IMR-90 (cell line): ENCODE measurements at regions not wholly inside any gene's neighbourhood (a gene's known extent, or its start where the extent isn't known, plus 50 kb on each side); places are given as distances from the start of the nearest gene placed in this dataset.

Source experiments
- ATAC-seq: fragments of 200-7000 bp; cut with Tn5 transposase; 2 replicates; pipeline ENCODE4 v1.9.1; 2020; ENCODE audit warnings: low read depth, mild to moderate bottlenecking, moderate library complexity
- BruUV-seq: library from RNA; stranded (reverse); fragments of 400-500 nt; replicated peaks from 2 replicates; lab custom pipeline; 2021; lab: Mats Ljungman, UMichigan
- CTCF ChIA-PET: fragments of 300-600 bp; formaldehyde crosslinking; extraction: SDS; loops from one replicate; lab custom pipeline; 2021; ENCODE audit warnings: antibody characterized with exemption; lab: Yijun Ruan, JAX
- POLR2A ChIA-PET: fragments of 300-600 bp; sonication (Branson Sonifier 250); formaldehyde crosslinking; loops from one replicate; lab custom pipeline; 2022; ENCODE audit warnings: antibody characterized with exemption; ENCODE audit not compliant: unreplicated experiment; lab: Charles Lee
- DNase-seq: peaks from one replicate; pipeline ENCODE4 v3.0.0; 2013
- H2AFZ ChIP-seq: replicated peaks from 2 replicates; pipeline ENCODE3; 2013; ENCODE audit warnings: low read length, mild to moderate bottlenecking; ENCODE audit not compliant: poor library complexity
- H2AK5ac ChIP-seq: 2 replicates; pipeline ENCODE4 v1.6.1; 2013; ENCODE audit warnings: low read depth, low read length, inconsistent platforms
- H2AK9ac ChIP-seq: replicated peaks from 2 replicates; pipeline ENCODE3; 2013; ENCODE audit warnings: mild to moderate bottlenecking, low read depth, low read length, moderate library complexity; ENCODE audit not compliant: poor library complexity
- H2BK120ac ChIP-seq: 2 replicates; pipeline ENCODE4 v1.6.1; 2013; ENCODE audit warnings: low read depth, low read length, inconsistent platforms
- H2BK15ac ChIP-seq: 3 replicates; pipeline ENCODE4 v1.6.1; 2013; ENCODE audit warnings: low read depth, low read length, inconsistent platforms
- H2BK20ac ChIP-seq: 2 replicates; pipeline ENCODE4 v1.6.1; 2013; ENCODE audit warnings: low read depth, mild to moderate bottlenecking, inconsistent platforms, low read length, moderate library complexity
- H2BK5ac ChIP-seq: 2 replicates; pipeline ENCODE4 v1.6.1; 2013; ENCODE audit warnings: mild to moderate bottlenecking, low read depth, low read length, inconsistent platforms; ENCODE audit not compliant: poor library complexity, severe bottlenecking
- H3K14ac ChIP-seq: replicated peaks from 2 replicates; pipeline ENCODE4 v1.6.1; 2013; ENCODE audit warnings: low read depth, low read length, inconsistent platforms
- H3K18ac ChIP-seq: 2 replicates; pipeline ENCODE4 v1.6.1; 2013; ENCODE audit warnings: low read depth, low read length, control low read depth
- H3K23ac ChIP-seq: 2 replicates; pipeline ENCODE4 v1.6.1; 2013; ENCODE audit warnings: low read depth, low read length, inconsistent platforms
- H3K27ac ChIP-seq: 2 replicates; pipeline ENCODE4 v1.5.1; 2013; ENCODE audit warnings: mild to moderate bottlenecking, control low read depth, low read length; ENCODE audit not compliant: insufficient read depth
- H3K27me3 ChIP-seq: 2 replicates; pipeline ENCODE4 v1.6.1; 2013; ENCODE audit warnings: low read length; ENCODE audit not compliant: control insufficient read depth, insufficient read depth
- H3K36me3 ChIP-seq: 2 replicates; pipeline ENCODE4 v1.6.1; 2013; ENCODE audit warnings: low read length, mixed read lengths; ENCODE audit not compliant: control insufficient read depth, insufficient read depth
- H3K4ac ChIP-seq: 2 replicates; pipeline ENCODE4 v1.6.1; 2013; ENCODE audit warnings: low read depth, low read length, inconsistent platforms
- H3K4me1 ChIP-seq: 2 replicates; pipeline ENCODE4 v1.6.1; 2013; ENCODE audit warnings: low read length, mixed read lengths; ENCODE audit not compliant: control insufficient read depth, insufficient read depth
- H3K4me2 ChIP-seq: 2 replicates; pipeline ENCODE4 v1.6.1; 2013; ENCODE audit warnings: low read depth, mild to moderate bottlenecking, control low read depth, low read length, moderate library complexity
- H3K4me3 ChIP-seq: 2 replicates; pipeline ENCODE4 v1.5.1; 2013; ENCODE audit warnings: low read depth, mild to moderate bottlenecking, control low read depth, low read length, moderate library complexity; ENCODE audit not compliant: insufficient read depth
- H3K56ac ChIP-seq: 2 replicates; pipeline ENCODE4 v1.6.1; 2013; ENCODE audit warnings: low read length, inconsistent platforms; ENCODE audit not compliant: insufficient read depth; ENCODE audit errors: extremely low read depth
- H3K79me1 ChIP-seq, 2 experiments: 2 replicates each; pipeline ENCODE4 v1.6.1; 2013; ENCODE audit warnings: low read length in 2 of 2, inconsistent platforms in 1 of 2, low read depth in 1 of 2
- H3K9ac ChIP-seq: 2 replicates; pipeline ENCODE4 v1.6.1; 2013; ENCODE audit warnings: low read depth, low read length, control low read depth
- H3K9me1 ChIP-seq: 2 replicates; pipeline ENCODE4 v1.6.1; 2013; ENCODE audit warnings: low read length, inconsistent platforms; ENCODE audit not compliant: insufficient read depth
- H3K9me3 ChIP-seq: 2 replicates; pipeline ENCODE4 v1.6.1; 2013; ENCODE audit warnings: low read length; ENCODE audit not compliant: control insufficient read depth, insufficient read depth
- H4K20me1 ChIP-seq: 2 replicates; pipeline ENCODE4 v1.6.1; 2013; ENCODE audit warnings: low read length, inconsistent platforms; ENCODE audit not compliant: insufficient read depth
- H4K5ac ChIP-seq: 2 replicates; pipeline ENCODE4 v1.6.1; 2013; ENCODE audit warnings: mild to moderate bottlenecking, low read depth, low read length, control low read depth
- H4K8ac ChIP-seq, 2 experiments: 2 replicates each; pipeline ENCODE4 v1.6.1; 2013; ENCODE audit warnings: low read depth in 2 of 2, low read length in 2 of 2, control low read depth in 1 of 2, inconsistent platforms in 1 of 2
- H4K91ac ChIP-seq: 2 replicates; pipeline ENCODE4 v1.6.1; 2013; ENCODE audit warnings: low read depth, low read length, inconsistent platforms; ENCODE audit not compliant: insufficient read depth
- BHLHE40 ChIP-seq: fragments of 150-350 bp; IDR thresholded peaks from 2 replicates; pipeline ENCODE4 v1.6.1; 2016; ENCODE audit warnings: mild to moderate bottlenecking, low read depth, low read length
- CEBPB ChIP-seq: IDR thresholded peaks from 2 replicates; pipeline ENCODE4 v1.6.1; 2012; ENCODE audit warnings: low read depth, low read length, improper control_type of control experiment
- CHD1 ChIP-seq: IDR thresholded peaks from 2 replicates; pipeline ENCODE4 v1.6.1; 2012; ENCODE audit warnings: low read depth, low read length, improper control_type of control experiment
- CTCF ChIP-seq: conservative IDR thresholded peaks from 2 replicates; pipeline ENCODE4 v1.5.1; 2012; ENCODE audit warnings: mild to moderate bottlenecking, low read depth, low read length, improper control_type of control experiment
- ELK1 ChIP-seq: fragments of 150-350 bp; IDR thresholded peaks from 2 replicates; pipeline ENCODE4 v1.6.1; 2016; ENCODE audit warnings: low read depth, mild to moderate bottlenecking, low read length, moderate library complexity, borderline replicate concordance
- FOS ChIP-seq: fragments of 150-350 bp; IDR thresholded peaks from 2 replicates; pipeline ENCODE4 v1.6.1; 2016; ENCODE audit warnings: low read depth, low read length
- MAFK ChIP-seq: IDR thresholded peaks from 2 replicates; pipeline ENCODE4 v1.6.1; 2012; ENCODE audit warnings: low read depth, low read length, improper control_type of control experiment
- MAZ ChIP-seq: IDR thresholded peaks from 2 replicates; pipeline ENCODE4 v1.6.1; 2012; ENCODE audit warnings: low read depth, mild to moderate bottlenecking, low read length, improper control_type of control experiment, moderate library complexity, borderline replicate concordance
- MXI1 ChIP-seq: IDR thresholded peaks from 2 replicates; pipeline ENCODE4 v1.6.1; 2012; ENCODE audit warnings: low read depth, mild to moderate bottlenecking, low read length, moderate library complexity, borderline replicate concordance
- NFE2L2 ChIP-seq: fragments of 150-350 bp; IDR thresholded peaks from 2 replicates; pipeline ENCODE4 v1.6.1; 2016; ENCODE audit warnings: low read depth, mild to moderate bottlenecking, low read length
- POLR2A ChIP-seq: IDR thresholded peaks from 2 replicates; pipeline ENCODE4 v1.6.1; 2012; ENCODE audit warnings: mild to moderate bottlenecking, low read depth, low read length
- RAD21 ChIP-seq: IDR thresholded peaks from 2 replicates; pipeline ENCODE4 v1.6.1; 2012; ENCODE audit warnings: low read length, improper control_type of control experiment
- RCOR1 ChIP-seq: IDR thresholded peaks from 2 replicates; pipeline ENCODE4 v1.6.1; 2012; ENCODE audit warnings: mild to moderate bottlenecking, low read length, improper control_type of control experiment; ENCODE audit not compliant: insufficient replicate concordance
- RFX5 ChIP-seq: IDR thresholded peaks from 2 replicates; pipeline ENCODE4 v1.8.0; 2012; ENCODE audit warnings: low read depth, mild to moderate bottlenecking, low read length, moderate library complexity
- SMC3 ChIP-seq: fragments of 150-350 bp; IDR thresholded peaks from 2 replicates; pipeline ENCODE4 v1.6.1; 2016; ENCODE audit warnings: low read depth, mild to moderate bottlenecking, antibody characterized with exemption, low read length, moderate library complexity
- USF2 ChIP-seq: fragments of 150-350 bp; IDR thresholded peaks from 2 replicates; pipeline ENCODE4 v1.6.1; 2017; ENCODE audit warnings: mild to moderate bottlenecking, antibody characterized with exemption, low read length, low read depth
- WGBS, 2 experiments: methylation state at CpG; one replicate each; pipeline versions ENCODE4 v1.1.5 to v1.1.7; 2013; ENCODE audit warnings: missing lambda C conversion rate in 2 of 2; ENCODE audit not compliant: insufficient read length in 1 of 2; ENCODE audit errors: extremely low coverage in 2 of 2; 5-methylcytosine and 5-hydroxymethylcytosine counted together
- dilution Hi-C: fragments of 300-500 bp; cut with HindIII; formaldehyde crosslinking; loops from one replicate; pipeline ENCODE4 v1.14.3; 2018; ENCODE audit warnings: low sequenced_read_pairs; ENCODE audit not compliant: unreplicated experiment
- in situ Hi-C: fragments of 300-500 bp; cut with MboI; formaldehyde crosslinking; loops from 3 replicates; pipeline ENCODE4 v1.14.3; 2019; ENCODE audit warnings: low sequenced_read_pairs, inconsistent platforms, mixed read lengths
- intact Hi-C: fragments of 100-400 bp; cut with micrococcal nuclease; formaldehyde crosslinking; loops from 2 replicates; pipeline ENCODE4 v1.10.0; 2022

GRCh38 chr15:94671858-94672532 is 440.6 kb downstream of the MCTP2 start:
- peak; percentile 32; the same call in 1 of the 2 replicates for ATAC-seq

More at GRCh38 chr15:94671858-94672532, 440.6 kb downstream of the MCTP2 start:
- TF ChIP-seq POLR2A (no peak), MAZ (no peak), MAFK (no peak), RFX5 (no peak), USF2 (no peak), ELK1 (no peak), CHD1 (no peak), RAD21 (no peak), NFE2L2 (no peak), BHLHE40 (no peak), RCOR1 (no peak), CTCF (no peak), SMC3 (no peak), FOS (no peak), MXI1 (no peak), CEBPB (no peak)
- POLR2A ChIA-PET = no interaction called here
- H2BK20ac ChIP-seq = no peak overlapping the region
- H3K4me3 ChIP-seq = no peak overlapping the region
- H3K9ac ChIP-seq = no peak overlapping the region
- no peak overlapping the region for H3K27ac ChIP-seq
- H2BK120ac ChIP-seq = no peak overlapping the region
- no peaks in the 10 kb centered on the region for H3K9me1 ChIP-seq
- H3K4ac ChIP-seq = no peak overlapping the region
- H4K20me1 ChIP-seq = no peaks in the 10 kb centered on the region
- no peak overlapping the region for H4K5ac ChIP-seq
- no peaks in the 10 kb centered on the region for H3K27me3 ChIP-seq
- H4K91ac ChIP-seq = no peak overlapping the region
- in situ Hi-C loops = no loop called here
- dilution Hi-C loops = no loop called here
- no peak overlapping the region for H3K56ac ChIP-seq
- no peaks in the 10 kb centered on the region for H3K79me1 ChIP-seq
- H3K14ac ChIP-seq = no peak overlapping the region
- H2AK9ac ChIP-seq = no peak overlapping the region
- peak; percentile 6 for DNase-seq
- no peak overlapping the region for H3K18ac ChIP-seq
- WGBS, 2 experiments = 0% methylated on average over 2 of the region's 8 CpGs; no CpG with 5 or more reads in 1 of the 2 experiments
- no peak overlapping the region for H2BK15ac ChIP-seq
- intact Hi-C loops = no loop called here
- no peaks in the 10 kb centered on the region for H3K4me1 ChIP-seq
- no peak overlapping the region for H3K23ac ChIP-seq
- no peaks in the 10 kb centered on the region for H3K36me3 ChIP-seq
- H4K8ac ChIP-seq = no peak overlapping the region
- no peak overlapping the region for H2AFZ ChIP-seq
- no peaks in the 10 kb centered on the region; the same call in 1 of the 2 replicates for H3K9me3 ChIP-seq
- CTCF ChIA-PET = no interaction called here
- H2AK5ac ChIP-seq = no peak overlapping the region
- H3K4me2 ChIP-seq = no peak overlapping the region
- no peak overlapping the region for H2BK5ac ChIP-seq
- no TSS peak for BruUV-seq
